A549 (cell line): ENCODE measurements at regions not wholly inside any gene's neighbourhood (a gene's known extent, or its start where the extent isn't known, plus 50 kb on each side); places are given as distances from the start of the nearest gene placed in this dataset.

Experiments used
- ATAC-seq, 2 experiments: fragments of 200-7000 bp in 1 of 2; fragments of >200 bp in 1 of 2; cut with Nextera tagmentation in 1 of 2; cut with Tn5 transposase in 1 of 2; 3 replicates each; pipeline versions ENCODE4 v1.8.0 to v1.9.1; 2018 to 2020; ENCODE audit warnings: mild to moderate bottlenecking in 1 of 2, moderate library complexity in 1 of 2
- CTCF ChIA-PET: fragments of 300-600 bp; sonication (Branson Sonifier 250); formaldehyde crosslinking; extraction: SDS; loops from one replicate; lab custom pipeline; 2021; ENCODE audit warnings: antibody characterized with exemption, inconsistent platforms; lab: Yijun Ruan, JAX
- POLR2A ChIA-PET: fragments of 350-600 bp; formaldehyde crosslinking; extraction: SDS; loops from one replicate; lab custom pipeline; 2021; ENCODE audit warnings: antibody characterized with exemption, inconsistent platforms; lab: Yijun Ruan, JAX
- DNase-seq, 2 experiments: peaks; one replicate each; pipeline versions ENCODE4 v3.0.0 to v3.0.0-alpha.2; 2011 to 2016; ENCODE audit warnings: low read depth in 1 of 2, low spot score in 1 of 2
- FAIRE-seq: peaks from 2 replicates; lab custom pipeline; 2011; peaks lifted over from hg19 to GRCh38; lab: Jason Lieb, UNC
- H3K27ac ChIP-seq, 2 experiments: fragments of >200 bp; sonication (Bioruptor Twin); formaldehyde crosslinking; 3 replicates each; pipeline ENCODE4 v1.5.1; 2016 to 2017
- H3K4me1 ChIP-seq: fragments of >200 bp; sonication (Bioruptor Twin); formaldehyde crosslinking; 3 replicates; pipeline ENCODE4 v1.6.1; 2016
- H3K4me2 ChIP-seq: fragments of >200 bp; sonication (Bioruptor Twin); formaldehyde crosslinking; 3 replicates; pipeline ENCODE4 v1.6.1; 2016
- H3K4me3 ChIP-seq: fragments of >200 bp; sonication (Bioruptor Twin); formaldehyde crosslinking; 3 replicates; pipeline ENCODE4 v1.5.1; 2016
- H3K9me3 ChIP-seq: fragments of >200 bp; sonication (Bioruptor Twin); formaldehyde crosslinking; 3 replicates; pipeline ENCODE4 v1.6.1; 2016
- CBX2 ChIP-seq: fragments of 200-600 bp; sonication (generic); IDR thresholded peaks from 2 replicates; pipeline ENCODE4 v1.6.1; 2016; ENCODE audit warnings: low read depth, mild to moderate bottlenecking, borderline replicate concordance
- CEBPB ChIP-seq, 2 experiments: fragments of >200 bp in 1 of 2; sonication (Bioruptor Twin) in 1 of 2; formaldehyde crosslinking in 1 of 2; IDR thresholded peaks; 2 replicates each; pipeline ENCODE4 v1.6.1; 2012 to 2016
- EHF ChIP-seq: fragments of 250-450 bp; sonication (Bioruptor Pico); IDR thresholded peaks from 2 replicates; pipeline ENCODE4 v1.5.0; 2020; ENCODE audit warnings: mild to moderate bottlenecking
- ELK1 ChIP-seq: fragments of 150-350 bp; IDR thresholded peaks from 2 replicates; pipeline ENCODE4 v1.6.1; 2014; ENCODE audit warnings: low read depth, mild to moderate bottlenecking, low read length
- EP300 ChIP-seq, 2 experiments: fragments of >200 bp; sonication (Bioruptor Twin); formaldehyde crosslinking; IDR thresholded peaks; 2 replicates in 1 of 2; 3 replicates in 1 of 2; pipeline ENCODE4 v1.6.1; 2016 to 2017
- FOXS1 ChIP-seq: fragments of 250-450 bp; sonication (Bioruptor Pico); IDR thresholded peaks from 2 replicates; pipeline ENCODE4 v1.5.0; 2020; ENCODE audit warnings: mild to moderate bottlenecking, moderate library complexity
- GATA3 ChIP-seq: IDR thresholded peaks from 2 replicates; pipeline ENCODE4 v1.6.1; 2012; ENCODE audit warnings: borderline replicate concordance
- HMGXB4 ChIP-seq: fragments of 250-450 bp; sonication (Bioruptor Pico); IDR thresholded peaks from 2 replicates; pipeline ENCODE4 v1.5.0; 2021; ENCODE audit warnings: mild to moderate bottlenecking, moderate library complexity, borderline replicate concordance
- HOXA7 ChIP-seq: fragments of 250-450 bp; sonication (Bioruptor Pico); IDR thresholded peaks from 2 replicates; pipeline ENCODE4 v1.5.0; 2020; ENCODE audit warnings: mild to moderate bottlenecking, moderate library complexity
- HOXB13 ChIP-seq: fragments of 250-450 bp; sonication (Bioruptor Pico); IDR thresholded peaks from 2 replicates; pipeline ENCODE4 v1.5.0; 2020; ENCODE audit warnings: low read depth, mild to moderate bottlenecking, moderate library complexity
- JUNB ChIP-seq: fragments of >200 bp; sonication (Bioruptor Twin); formaldehyde crosslinking; IDR thresholded peaks from 2 replicates; pipeline ENCODE4 v1.6.1; 2016
- KDM1A ChIP-seq: fragments of 200-600 bp; sonication (generic); IDR thresholded peaks from 2 replicates; pipeline ENCODE4 v1.6.1; 2016; ENCODE audit warnings: low read depth, mild to moderate bottlenecking
- NFE2L2 ChIP-seq: fragments of 150-350 bp; conservative IDR thresholded peaks from 2 replicates; pipeline ENCODE4 v1.6.1; 2014; ENCODE audit warnings: low read length
- NR3C1 ChIP-seq: fragments of >200 bp; sonication (Bioruptor Twin); formaldehyde crosslinking; IDR thresholded peaks from 3 replicates; pipeline ENCODE4 v1.6.1; 2017
- PBX3 ChIP-seq: IDR thresholded peaks from 2 replicates; pipeline ENCODE4 v1.6.1; 2012
- POLR2AphosphoS2 ChIP-seq: conservative IDR thresholded peaks from 2 replicates; pipeline ENCODE4 v1.6.1; 2012; ENCODE audit warnings: low read length, improper control_type of control experiment, inconsistent platforms
- RARB ChIP-seq: fragments of 250-450 bp; sonication (Bioruptor Pico); IDR thresholded peaks from 2 replicates; pipeline ENCODE4 v1.8.0; 2021; ENCODE audit warnings: mild to moderate bottlenecking, moderate library complexity
- REST ChIP-seq: fragments of 200-600 bp; sonication (generic); IDR thresholded peaks from 2 replicates; pipeline ENCODE4 v1.6.1; 2016; ENCODE audit warnings: antibody characterized with exemption, mild to moderate bottlenecking, moderate library complexity
- RFX5 ChIP-seq: fragments of 450-650 bp; IDR thresholded peaks from 2 replicates; pipeline ENCODE4 v1.7.1; 2014; ENCODE audit warnings: antibody characterized with exemption, mild to moderate bottlenecking, moderate library complexity
- SMC3 ChIP-seq: fragments of >200 bp; sonication (Bioruptor Twin); formaldehyde crosslinking; IDR thresholded peaks from 3 replicates; pipeline ENCODE4 v1.6.1; 2018; ENCODE audit warnings: inconsistent platforms
- TP53 ChIP-seq: fragments of 250-450 bp; sonication (Bioruptor Pico); IDR thresholded peaks from 2 replicates; pipeline ENCODE4 v1.5.0; 2021; ENCODE audit warnings: mild to moderate bottlenecking, moderate library complexity
- ZC3H11A ChIP-seq: fragments of 450-650 bp; IDR thresholded peaks from 2 replicates; pipeline ENCODE4 v1.6.1; 2014; ENCODE audit warnings: antibody characterized with exemption, mild to moderate bottlenecking
- ZNF302 ChIP-seq: fragments of 250-450 bp; sonication (Bioruptor Pico); IDR thresholded peaks from 2 replicates; pipeline ENCODE4 v1.9.0; 2021; ENCODE audit warnings: inconsistent platforms, mild to moderate bottlenecking, moderate library complexity
- WGBS: methylation state at CpG from one replicate; pipeline ENCODE4 v1.1.6; 2017; ENCODE audit errors: missing lambda C conversion rate; 5-methylcytosine and 5-hydroxymethylcytosine counted together
- TF ChIP-seq, protein P1 (sequence below): fragments of >200 bp; sonication (Bioruptor Twin); formaldehyde crosslinking; IDR thresholded peaks from 3 replicates; pipeline ENCODE4 v1.6.1; 2016
- TF ChIP-seq, protein P2 (sequence below): fragments of 450-650 bp; IDR thresholded peaks from 2 replicates; pipeline ENCODE4 v1.6.1; 2014; ENCODE audit warnings: antibody characterized with exemption

GRCh38 chr15:75148280-75148679 is 53.4 kb upstream of the C15orf39 start:
- Histone ChIP-seq H3K27ac (no peak overlapping the region), H3K4me2 (no peak overlapping the region), H3K9me3 (no peaks in the 10 kb centered on the region), H3K4me3 (no peak overlapping the region), H3K4me1 (peaks cover 33% of the 10 kb centered on the region)
- no peak for FAIRE-seq
- CTCF ChIA-PET, result interaction anchor here (0.8 to 2.2 kb wide), 3 partner anchors 19 to 119 kb away, joined by 3 to 13 read pairs (median 3); no protein-coding TSS in a partner anchor
- ATAC-seq, result no peak
- 87% methylated on average over 2 of the region's 2 CpGs for WGBS
- no peak for TF ChIP-seq RFX5
- TF ChIP-seq JUNB, result no peak
- no peak for TF ChIP-seq POLR2AphosphoS2
- no peak for TF ChIP-seq SMC3
- TF ChIP-seq KDM1A, result no peak
- TF ChIP-seq HMGXB4, result no peak
- TF ChIP-seq CBX2, result no peak
- TF ChIP-seq, protein P1, sequence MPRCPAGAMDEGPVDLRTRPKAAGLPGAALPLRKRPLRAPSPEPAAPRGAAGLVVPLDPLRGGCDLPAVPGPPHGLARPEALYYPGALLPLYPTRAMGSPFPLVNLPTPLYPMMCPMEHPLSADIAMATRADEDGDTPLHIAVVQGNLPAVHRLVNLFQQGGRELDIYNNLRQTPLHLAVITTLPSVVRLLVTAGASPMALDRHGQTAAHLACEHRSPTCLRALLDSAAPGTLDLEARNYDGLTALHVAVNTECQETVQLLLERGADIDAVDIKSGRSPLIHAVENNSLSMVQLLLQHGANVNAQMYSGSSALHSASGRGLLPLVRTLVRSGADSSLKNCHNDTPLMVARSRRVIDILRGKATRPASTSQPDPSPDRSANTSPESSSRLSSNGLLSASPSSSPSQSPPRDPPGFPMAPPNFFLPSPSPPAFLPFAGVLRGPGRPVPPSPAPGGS, result no peak
- TF ChIP-seq, protein P2, sequence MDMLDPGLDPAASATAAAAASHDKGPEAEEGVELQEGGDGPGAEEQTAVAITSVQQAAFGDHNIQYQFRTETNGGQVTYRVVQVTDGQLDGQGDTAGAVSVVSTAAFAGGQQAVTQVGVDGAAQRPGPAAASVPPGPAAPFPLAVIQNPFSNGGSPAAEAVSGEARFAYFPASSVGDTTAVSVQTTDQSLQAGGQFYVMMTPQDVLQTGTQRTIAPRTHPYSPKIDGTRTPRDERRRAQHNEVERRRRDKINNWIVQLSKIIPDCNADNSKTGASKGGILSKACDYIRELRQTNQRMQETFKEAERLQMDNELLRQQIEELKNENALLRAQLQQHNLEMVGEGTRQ, result no peak
- no peak for TF ChIP-seq NR3C1
- no peak for TF ChIP-seq FOXS1
- POLR2A ChIA-PET, result no interaction called here
- DNase-seq, result no peak

DNA sequence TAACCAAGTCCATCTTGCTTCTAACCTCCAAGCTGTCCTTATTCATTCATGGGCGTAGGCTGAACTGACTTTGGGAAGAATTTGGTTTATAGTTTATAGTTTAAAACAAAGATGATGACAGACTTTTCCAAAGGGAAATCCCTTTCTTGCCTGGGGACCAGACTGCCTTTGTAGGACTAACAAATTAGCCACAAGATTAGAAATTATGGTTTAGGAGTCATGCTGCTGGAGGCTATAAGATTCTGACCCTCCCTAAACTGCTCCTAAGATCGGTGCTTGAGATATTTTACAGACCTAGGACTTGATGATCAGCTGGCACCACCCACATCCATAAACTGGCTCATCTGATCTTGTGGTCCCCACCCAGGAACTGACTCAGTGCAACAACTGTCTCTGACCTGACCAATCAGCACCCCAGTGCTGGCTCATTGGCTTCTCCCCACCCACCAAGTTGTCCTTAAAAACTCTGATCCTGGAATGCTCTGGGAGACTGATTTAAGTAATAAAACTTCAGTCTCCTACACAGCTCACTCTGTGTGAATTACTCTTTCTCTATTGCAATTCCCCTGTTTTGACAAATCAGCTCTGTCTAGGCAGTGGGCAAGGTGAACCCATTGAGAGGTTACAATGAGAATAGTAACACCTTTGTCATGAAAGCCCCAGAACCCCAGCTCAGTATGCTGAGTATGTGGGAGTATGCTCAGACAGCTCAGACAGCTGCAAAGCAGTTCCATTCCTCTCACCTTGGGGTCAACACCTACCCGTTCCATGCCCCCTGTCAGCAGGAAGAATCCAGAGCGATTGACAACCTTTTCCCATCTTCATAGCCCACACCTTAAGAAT is 51.6 kb upstream of the C15orf39 start:
- ATAC-seq, result peak in 1 of 2 experiments; percentile 63; a peak in 3 of 6 replicates
- no peak overlapping the region for H3K4me3 ChIP-seq
- H3K4me1 ChIP-seq, result peaks cover 24% of the 10 kb centered on the region
- ChIA-PET CTCF (interaction anchor here (0.8 to 1.6 kb wide), 5 partner anchors 37 to 120 kb away, joined by 3 to 6 read pairs (median 4); partner anchors contain the start of gene C15orf39), POLR2A (interaction anchor here (0.8 kb wide), 1 partner anchor 52 kb away, joined by 3 read pairs; the partner anchor contains the start of gene C15orf39)
- TF ChIP-seq RARB (CRISPR knock-in tag) (no peak), KDM1A (no peak), HOXA7 (CRISPR knock-in tag) (no peak), CEBPB (IDR thresholded peaks at IDR 0.05) (no peak), ZC3H11A (no peak), EP300 (IDR thresholded peaks at IDR 0.05) (no peak), HOXB13 (CRISPR knock-in tag) (no peak), GATA3 (no peak), ZNF302 (no peak), EHF (CRISPR knock-in tag) (no peak), NFE2L2 (no peak), PBX3 (no peak), RFX5 (no peak), TP53 (CRISPR knock-in tag) (no peak), ELK1 (no peak), REST (no peak)
- TF ChIP-seq, protein P1, result no peak
- peak overlapping the region; percentile 48 for H3K4me2 ChIP-seq
- H3K9me3 ChIP-seq, result no peaks in the 10 kb centered on the region
- no peak for FAIRE-seq
- WGBS, result 65% methylated on average over 4 of the region's 4 CpGs
- DNase-seq, result peak in 1 of 2 experiments; percentile 79
- H3K27ac ChIP-seq, result peak overlapping the region; percentile 30 to 40; a peak in 3 of 6 replicates
